T-helper 1 cell (primary cell): ENCODE measurements at regions not wholly inside any gene's neighbourhood (a gene's known extent, or its start where the extent isn't known, plus 50 kb on each side); places are given as distances from the start of the nearest gene placed in this dataset.

Source experiments
- DNase-seq, 5 donors: peaks; one replicate each; pipeline ENCODE4 v3.0.0-alpha.2; 2012 to 2020

DNA sequence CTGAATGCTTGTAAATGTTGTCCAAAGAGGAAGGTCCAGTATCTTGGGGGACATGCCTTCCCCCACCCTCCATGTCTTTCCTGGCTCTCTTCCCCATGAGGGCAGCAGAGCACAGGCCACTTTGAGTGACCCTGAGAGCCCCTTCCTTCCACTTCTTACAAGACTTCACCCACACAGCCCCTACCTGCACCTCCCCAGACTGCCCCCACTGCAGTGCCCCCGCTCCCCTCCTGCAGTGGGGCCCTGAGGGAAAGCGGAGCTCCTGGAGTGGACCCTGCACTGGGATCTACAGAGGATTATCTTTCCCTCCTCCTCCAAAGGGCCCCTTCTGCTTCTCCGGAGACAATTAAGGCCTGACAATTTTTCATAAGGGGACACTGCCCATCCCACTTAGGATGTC lies 326.8 kb downstream of the TCERG1L start:
- no peak for DNase-seq

DNA sequence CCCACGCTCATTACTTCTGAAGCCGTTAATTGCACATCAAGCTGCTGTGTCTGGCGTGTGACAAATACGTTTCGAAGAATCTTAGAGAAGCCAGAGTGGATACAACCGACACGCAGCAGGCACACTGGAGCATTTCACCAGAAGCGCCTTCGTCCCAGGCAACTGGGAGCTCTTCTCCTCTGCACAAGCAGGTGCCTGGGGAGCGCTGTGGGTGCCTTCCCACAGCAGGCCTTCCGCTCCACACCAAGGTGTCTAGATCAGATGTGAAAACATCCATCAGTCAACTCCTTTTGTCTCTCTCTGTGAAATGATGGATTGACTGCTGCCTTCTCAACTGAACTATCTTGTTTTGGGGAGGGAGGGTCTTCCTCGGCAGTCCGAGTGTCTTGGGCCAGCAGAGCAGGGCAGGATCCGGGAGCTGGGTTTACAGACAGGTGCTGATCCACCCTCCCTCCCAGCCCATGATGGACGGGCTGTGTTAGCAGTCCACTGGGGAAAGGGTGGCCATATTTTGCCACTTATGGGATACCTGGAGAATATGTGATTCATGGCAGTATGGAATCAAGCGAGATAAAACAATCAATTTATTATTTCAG lies 326.3 kb downstream of the TCERG1L start:
- no peak for DNase-seq

GRCh38 chr10:130986846-130987245 lies 324.7 kb downstream of the TCERG1L start:
- DNase-seq: no peak

DNA sequence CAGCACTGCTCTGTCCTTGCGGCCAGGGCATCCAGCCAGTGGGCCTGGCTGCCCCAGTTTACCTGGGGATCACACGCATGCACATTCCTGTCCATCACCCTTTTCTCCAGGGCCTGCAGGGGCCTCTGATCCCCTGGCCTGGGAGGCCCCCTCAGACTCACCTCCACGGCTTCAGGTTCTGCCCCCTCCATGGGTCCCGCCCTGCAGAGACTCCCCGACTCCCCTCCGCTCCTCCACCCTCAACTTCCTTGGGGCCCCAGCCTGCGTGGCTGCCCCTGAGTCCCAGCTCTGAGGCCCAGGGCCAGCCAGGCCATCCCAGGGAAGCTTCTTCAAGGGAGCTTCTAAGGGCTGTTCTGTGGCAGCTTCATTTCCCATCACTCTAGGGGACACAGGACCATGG lies 324.1 kb downstream of the TCERG1L start:
- no peak for DNase-seq

DNA sequence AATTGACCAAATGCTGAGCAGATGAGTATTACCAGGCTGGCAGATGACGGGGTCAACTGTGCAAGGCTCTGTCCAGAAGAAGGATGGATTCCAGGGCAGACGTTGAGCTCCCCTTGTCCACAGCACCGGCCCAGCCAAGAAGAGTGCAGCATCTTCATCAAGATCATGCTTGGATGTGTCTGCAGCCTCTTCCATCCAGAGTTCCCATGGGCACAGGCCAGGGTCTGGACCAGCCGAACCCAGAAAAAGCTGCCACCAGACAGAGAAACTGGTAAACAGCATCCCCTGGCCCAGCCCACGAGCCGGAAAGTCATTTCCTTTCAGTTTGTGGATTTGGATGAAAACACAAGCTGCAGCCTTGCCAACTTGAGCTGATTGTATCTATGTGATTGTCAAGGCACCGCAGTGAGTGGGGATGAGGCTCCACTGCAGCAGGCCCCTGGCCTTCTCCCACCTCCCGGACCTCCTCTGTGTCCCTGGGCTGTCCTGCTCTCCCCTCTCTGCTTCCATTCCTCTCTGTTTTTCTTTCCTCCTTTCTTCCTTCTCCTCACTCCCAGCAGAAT lies 321.8 kb downstream of the TCERG1L start:
- no peak for DNase-seq

DNA sequence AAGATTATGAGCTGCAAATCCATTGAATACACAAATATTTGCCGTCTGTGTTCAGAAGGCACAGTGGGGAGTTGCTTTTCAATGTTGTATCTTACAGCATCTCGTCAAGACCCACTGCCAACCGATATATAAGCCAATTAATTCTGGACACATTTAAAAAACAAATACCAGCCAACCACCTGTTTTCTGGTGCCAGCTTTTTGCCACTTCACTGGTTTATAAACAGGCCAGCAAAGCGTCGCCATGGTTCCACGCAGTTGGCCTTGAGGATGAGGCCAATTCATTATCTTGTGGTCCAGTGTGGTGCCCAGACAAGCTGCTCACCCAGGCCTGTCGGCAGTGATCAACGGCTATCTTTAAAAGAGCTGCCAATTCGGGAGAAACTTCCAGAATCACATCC lies 321.0 kb downstream of the TCERG1L start:
- no peak for DNase-seq

DNA sequence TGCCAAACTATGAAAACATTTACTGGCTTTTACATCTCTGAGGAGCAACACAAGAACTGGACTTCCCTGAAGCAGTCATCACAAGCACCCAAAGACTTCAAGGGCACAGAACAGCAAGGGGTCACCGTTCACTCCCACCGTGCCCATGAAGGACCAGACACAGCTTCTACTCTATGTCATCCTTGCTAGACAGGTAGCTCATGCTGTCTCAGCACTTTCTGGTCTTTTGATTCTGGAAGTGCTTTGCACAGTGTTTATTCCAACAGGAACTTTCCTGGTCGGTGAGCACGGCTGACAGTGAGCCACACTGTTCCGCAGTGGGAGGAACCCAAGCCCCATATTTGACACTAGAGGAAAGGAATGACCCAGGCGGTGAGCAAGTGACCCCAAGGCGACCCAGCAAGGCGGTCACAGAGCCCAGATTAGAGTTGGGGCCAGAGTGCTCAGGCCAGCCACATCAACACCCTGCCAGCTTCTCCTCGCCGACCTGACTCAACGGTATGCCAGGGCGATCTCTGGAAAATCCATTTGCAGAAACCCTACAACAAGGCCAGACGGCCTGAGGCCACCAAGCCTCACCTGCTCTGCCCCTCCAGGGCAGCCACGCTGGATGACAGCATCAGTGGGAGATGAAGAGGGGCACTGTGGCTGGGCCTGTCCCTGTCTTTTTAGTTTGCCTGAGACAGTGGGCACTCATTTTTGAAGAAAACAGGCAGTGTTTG lies 318.6 kb downstream of the TCERG1L start:
- DNase-seq: no peak

GRCh38 chr10:130993612-130994011 lies 317.9 kb downstream of the TCERG1L start:
- DNase-seq: no peak

GRCh38 chr10:130994191-130994590 lies 317.3 kb downstream of the TCERG1L start:
- no peak for DNase-seq

GRCh38 chr10:130994845-130995244 lies 316.7 kb downstream of the TCERG1L start:
- DNase-seq: no peak

- DNase-seq: no peak
These were observed 314.1 kb downstream of the TCERG1L start for GRCh38 chr10:130997267-130998045.

DNA sequence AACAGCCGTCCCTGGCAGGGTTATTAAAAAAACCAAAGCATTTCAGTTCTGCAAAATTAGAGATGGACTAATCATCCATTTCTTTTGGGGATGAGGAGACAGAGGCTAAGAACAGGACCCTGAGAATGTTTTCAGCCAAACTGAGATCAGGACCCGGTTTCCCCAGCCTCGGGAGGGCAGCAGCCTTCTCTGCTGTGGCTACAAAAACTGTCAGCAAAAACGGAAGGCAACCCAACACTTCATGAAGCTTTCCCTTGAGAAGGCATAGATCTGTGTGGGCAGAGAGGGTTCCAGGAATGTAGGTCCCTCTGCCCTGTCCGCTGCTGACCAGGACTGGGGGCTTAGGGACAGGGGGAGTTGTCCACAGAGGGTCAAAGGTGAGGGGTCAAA lies 313.5 kb downstream of the TCERG1L start:
- no peak for DNase-seq

DNA sequence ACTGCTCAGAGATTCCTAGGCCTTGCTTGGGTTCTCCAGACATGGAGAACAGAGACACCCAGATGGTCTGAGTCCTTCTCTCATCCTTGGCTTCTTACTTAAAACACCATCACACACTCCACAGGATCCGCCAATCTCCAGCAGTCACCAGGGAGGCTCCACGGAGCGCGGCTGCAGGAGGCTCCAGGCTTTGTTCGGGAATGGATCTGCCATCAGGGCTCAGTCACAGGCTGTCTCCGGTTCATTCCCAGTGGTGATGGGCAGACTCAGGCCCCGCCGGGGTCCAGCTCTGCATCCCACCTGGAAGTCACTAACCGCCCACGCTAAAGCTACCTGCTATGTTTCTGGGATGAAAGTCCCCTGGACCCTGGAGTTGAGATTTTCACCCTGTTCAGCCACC lies 312.9 kb downstream of the TCERG1L start:
- no peak for DNase-seq

- no peak for DNase-seq
These were observed 311.9 kb downstream of the TCERG1L start for GRCh38 chr10:130999376-131000202.

- no peak for DNase-seq
These were observed 311.3 kb downstream of the TCERG1L start for GRCh38 chr10:131000244-131000643.

- DNase-seq: no peak
These were observed 310.8 kb downstream of the TCERG1L start for GRCh38 chr10:131000743-131001142.

DNA sequence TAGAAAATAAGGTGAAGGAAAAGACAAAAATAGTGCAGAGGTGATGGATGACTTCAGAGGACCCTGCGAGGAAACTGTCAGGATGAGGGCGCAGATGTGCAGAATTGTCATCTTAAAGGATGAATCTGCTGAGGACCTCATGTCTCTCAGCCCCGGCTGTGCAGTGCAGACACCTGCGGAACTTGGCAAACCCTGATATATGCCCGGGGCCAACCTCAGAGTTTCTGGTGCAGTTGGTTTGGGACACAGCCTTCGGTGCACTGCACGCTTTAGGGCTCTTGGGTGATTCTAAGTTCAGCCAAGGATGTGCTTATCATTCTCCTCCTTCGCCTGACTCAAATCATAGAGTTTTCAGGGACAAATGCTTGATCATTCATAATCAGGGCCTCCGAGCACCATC lies 310.1 kb downstream of the TCERG1L start:
- DNase-seq: no peak

- no peak for DNase-seq
These were observed 309.3 kb downstream of the TCERG1L start for GRCh38 chr10:131002031-131002861.

GRCh38 chr10:131003455-131003854 lies 308.1 kb downstream of the TCERG1L start:
- no peak for DNase-seq

- no peak for DNase-seq
These were observed 307.2 kb downstream of the TCERG1L start for GRCh38 chr10:131004276-131004675.

- no peak for DNase-seq
These were observed 304.9 kb downstream of the TCERG1L start for GRCh38 chr10:131006458-131007256.
